ENCODE measurements at regions not wholly inside any gene's neighbourhood (a gene's known extent, or its start where the extent isn't known, plus 50 kb on each side); places are given as distances from the start of the nearest gene placed in this dataset.

- TF ChIP-seq AFF4 (CRISPR knock-in tag; IDR thresholded peaks at IDR 0.05; ENCODE audit: borderline replicate concordance), result no peak
- TF ChIP-seq MYBL2 (CRISPR knock-in tag; IDR thresholded peaks at IDR 0.05), result no peak
- TF ChIP-seq RELA (CRISPR knock-in tag; IDR thresholded peaks at IDR 0.05; ENCODE audit: borderline replicate concordance), result no peak
- no peak for TF ChIP-seq TCF7 (CRISPR knock-in tag; IDR thresholded peaks at IDR 0.05; ENCODE audit: low read depth)
Observed at GRCh38 chr10:111299037-111299436, 222.2 kb downstream of the ADRA2A start (continued).

- Mint-ChIP-seq H3K4me3 (no peak overlapping the region), H3K4me1 (0 out of 2 replicates have a peak, but pooled peaks cover 2% of the 10 kb centered on the region), H3K27ac (no peak overlapping the region), H3K36me3 (no peaks in the 10 kb centered on the region), H3K27me3 (ENCODE audit: low read depth) (no peaks in the 10 kb centered on the region), H3K9me3 (no peaks in the 10 kb centered on the region)
- no peak for DNase-seq (ENCODE audit: low spot score)
- no peak for ATAC-seq
- ChIA-PET CTCF (no interaction called here), POLR2A (no interaction called here)
- TF ChIP-seq ZNF396 (CRISPR knock-in tag; IDR thresholded peaks at IDR 0.05; ENCODE audit: borderline replicate concordance), result no peak
- no peak for TF ChIP-seq ETV6 (CRISPR knock-in tag; IDR thresholded peaks at IDR 0.05)
- no peak for TF ChIP-seq FOXK1 (CRISPR knock-in tag; IDR thresholded peaks at IDR 0.05)
- TF ChIP-seq USF2 (CRISPR knock-in tag; IDR thresholded peaks at IDR 0.05), result no peak
- TF ChIP-seq FOXP4 (CRISPR knock-in tag; IDR thresholded peaks at IDR 0.05), result no peak
- no peak for TF ChIP-seq ZNF219 (CRISPR knock-in tag; IDR thresholded peaks at IDR 0.05; ENCODE audit: borderline replicate concordance)
- TF ChIP-seq E2F5 (CRISPR knock-in tag; IDR thresholded peaks at IDR 0.05), result no peak
- no peak for TF ChIP-seq RELA (CRISPR knock-in tag; IDR thresholded peaks at IDR 0.05; ENCODE audit: borderline replicate concordance)
- no peak for TF ChIP-seq PREB (CRISPR knock-in tag; IDR thresholded peaks at IDR 0.05; ENCODE audit: borderline replicate concordance)
- no peak for TF ChIP-seq NR1H2 (CRISPR knock-in tag; IDR thresholded peaks at IDR 0.05)
- TF ChIP-seq USF1 (CRISPR knock-in tag; IDR thresholded peaks at IDR 0.05), result no peak
- no peak for TF ChIP-seq ZBTB21 (CRISPR knock-in tag; IDR thresholded peaks at IDR 0.05; ENCODE audit: borderline replicate concordance)
Observed at GRCh38 chr10:111303887-111304286, 227.1 kb downstream of the ADRA2A start.

Data from WTC11 (cell line).